Upper lobe of left lung (tissue), 4 donors: ENCODE measurements at regions not wholly inside any gene's neighbourhood (a gene's known extent, or its start where the extent isn't known, plus 50 kb on each side); places are given as distances from the start of the nearest gene placed in this dataset.

Experiments
- CTCF ChIP-seq, 6 experiments: fragments of 450-650 bp in 4 of 6; fragments of 200-600 bp in 2 of 6; sonication (generic) in 2 of 6; IDR thresholded peaks; one replicate each; pipeline ENCODE4 v1.5.1; 2016 to 2019; ENCODE audit warnings: antibody characterized with exemption in 6 of 6
- EP300 ChIP-seq, 4 donors: sonication (generic); formaldehyde crosslinking; IDR thresholded peaks; one replicate each; pipeline ENCODE4 v1.5.1; 2017; ENCODE audit warnings: antibody characterized with exemption in 4 of 4, control low read depth in 2 of 4

- TF ChIP-seq CTCF (IDR thresholded peaks at IDR 0.05) (no peak), EP300 (IDR thresholded peaks at IDR 0.05) (no peak)
Observed at GRCh38 chrX:4110964-4111363, 397.5 kb upstream of the PRKX start.
